TTC549 (cell line): ENCODE measurements at regions not wholly inside any gene's neighbourhood (a gene's known extent, or its start where the extent isn't known, plus 50 kb on each side); places are given as distances from the start of the nearest gene placed in this dataset.
"Not testable (repeated sequence)": the region's sequence is repeated elsewhere in the genome, so short reads cannot be mapped to it uniquely, and the experiment has no call there.

ENCODE experiments used
- FAIRE-seq: peaks from 2 replicates; lab custom pipeline; 2012; peaks lifted over from hg19 to GRCh38; lab: Jason Lieb, UNC

- FAIRE-seq = no peak
These were observed 1407.6 kb upstream of the RAG2 start for GRCh38 chr11:38005597-38005996.

- FAIRE-seq = no peak
These were observed 1401.1 kb upstream of the RAG2 start for GRCh38 chr11:37999171-37999570.

GRCh38 chr11:37995886-37996285 lies 1397.8 kb upstream of the RAG2 start:
- FAIRE-seq = no peak

- FAIRE-seq = no peak
These were observed 1390.0 kb upstream of the RAG2 start for GRCh38 chr11:37988031-37988430.

- FAIRE-seq = no peak
These were observed 1387.0 kb upstream of the RAG2 start for GRCh38 chr11:37984991-37985390.

GRCh38 chr11:37978647-37979046 lies 1380.6 kb upstream of the RAG2 start:
- no peak for FAIRE-seq

GRCh38 chr11:37973941-37974340 lies 1375.9 kb upstream of the RAG2 start:
- no peak for FAIRE-seq

- no peak for FAIRE-seq
These were observed 1374.7 kb upstream of the RAG2 start for GRCh38 chr11:37972691-37973090.

GRCh38 chr11:37969336-37969735 lies 1371.3 kb upstream of the RAG2 start:
- FAIRE-seq = not testable (repeated sequence)

GRCh38 chr11:37968148-37968547 lies 1370.1 kb upstream of the RAG2 start:
- no peak for FAIRE-seq

- no peak for FAIRE-seq
These were observed 1369.6 kb upstream of the RAG2 start for GRCh38 chr11:37967635-37968034.

- FAIRE-seq = no peak
These were observed 1365.4 kb upstream of the RAG2 start for GRCh38 chr11:37963440-37963839.

GRCh38 chr11:37957717-37958116 lies 1359.7 kb upstream of the RAG2 start:
- FAIRE-seq = no peak

- FAIRE-seq = no peak
These were observed 1354.0 kb upstream of the RAG2 start for GRCh38 chr11:37951996-37952395.

- no peak for FAIRE-seq
These were observed 1350.2 kb upstream of the RAG2 start for GRCh38 chr11:37948258-37948657.

- no peak for FAIRE-seq
These were observed 1349.8 kb upstream of the RAG2 start for GRCh38 chr11:37947821-37948220.

- FAIRE-seq = no peak
These were observed 1348.2 kb upstream of the RAG2 start for GRCh38 chr11:37946155-37946766.

- FAIRE-seq = no peak
These were observed 1344.0 kb upstream of the RAG2 start for GRCh38 chr11:37942081-37942480.

GRCh38 chr11:37929100-37929653 lies 1331.1 kb upstream of the RAG2 start:
- no peak for FAIRE-seq

GRCh38 chr11:37926772-37927171 lies 1328.7 kb upstream of the RAG2 start:
- FAIRE-seq = no peak

GRCh38 chr11:37916331-37916730 lies 1318.3 kb upstream of the RAG2 start:
- FAIRE-seq = no peak

GRCh38 chr11:37914859-37915258 lies 1316.8 kb upstream of the RAG2 start:
- no peak for FAIRE-seq

- no peak for FAIRE-seq
These were observed 1310.1 kb upstream of the RAG2 start for GRCh38 chr11:37908219-37908548.

GRCh38 chr11:37907436-37908218 lies 1309.6 kb upstream of the RAG2 start:
- FAIRE-seq = no peak
